ENCODE measurements at regions not wholly inside any gene's neighbourhood (a gene's known extent, or its start where the extent isn't known, plus 50 kb on each side); places are given as distances from the start of the nearest gene placed in this dataset.
A peak's percentile ranks its signal among the peaks of the same experiment; 100 is the strongest.
"Not testable (repeated sequence)": the region's sequence is repeated elsewhere in the genome, so short reads cannot be mapped to it uniquely, and the experiment has no call there.

DNA sequence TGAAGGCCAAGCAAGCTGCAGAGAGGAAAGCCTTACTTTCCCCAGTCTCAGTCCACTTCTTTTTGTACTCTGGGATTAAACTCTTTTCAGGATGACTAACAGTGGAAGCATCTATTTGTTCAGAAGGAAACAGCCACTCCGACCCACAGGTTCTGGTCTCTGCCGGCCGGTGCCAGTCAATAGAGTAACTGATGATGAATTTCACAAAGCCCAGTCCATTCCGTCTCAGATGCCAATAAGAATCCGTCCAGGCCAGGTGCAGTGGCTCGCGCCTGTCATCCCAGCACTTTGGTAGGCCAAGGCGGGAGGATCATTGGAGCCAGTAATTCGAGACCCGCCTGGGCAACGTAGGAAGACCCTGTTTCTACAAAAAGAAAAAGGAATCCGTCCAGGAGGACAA is 58.5 kb upstream of the HELT start:
- H3K27ac ChIP-seq: peak overlapping the region in 2 of 3 donors; percentile 13 to 71
- WGBS (ENCODE audit: insufficient coverage, low coverage, low lambda C conversion rate, missing lambda C conversion rate): 86% methylated on average over 12 of the region's 12 CpGs
- H3K27me3 ChIP-seq: no peaks in the 10 kb centered on the region
- peaks cover 0 to 24% (median 7%) of the 10 kb centered on the region in 4 donors for H3K4me1 ChIP-seq
- peak in 1 of 3 donors; percentile 36 for DNase-seq
- TF ChIP-seq POLR2A (IDR thresholded peaks at IDR 0.05): no peak
- TF ChIP-seq, protein P1, sequence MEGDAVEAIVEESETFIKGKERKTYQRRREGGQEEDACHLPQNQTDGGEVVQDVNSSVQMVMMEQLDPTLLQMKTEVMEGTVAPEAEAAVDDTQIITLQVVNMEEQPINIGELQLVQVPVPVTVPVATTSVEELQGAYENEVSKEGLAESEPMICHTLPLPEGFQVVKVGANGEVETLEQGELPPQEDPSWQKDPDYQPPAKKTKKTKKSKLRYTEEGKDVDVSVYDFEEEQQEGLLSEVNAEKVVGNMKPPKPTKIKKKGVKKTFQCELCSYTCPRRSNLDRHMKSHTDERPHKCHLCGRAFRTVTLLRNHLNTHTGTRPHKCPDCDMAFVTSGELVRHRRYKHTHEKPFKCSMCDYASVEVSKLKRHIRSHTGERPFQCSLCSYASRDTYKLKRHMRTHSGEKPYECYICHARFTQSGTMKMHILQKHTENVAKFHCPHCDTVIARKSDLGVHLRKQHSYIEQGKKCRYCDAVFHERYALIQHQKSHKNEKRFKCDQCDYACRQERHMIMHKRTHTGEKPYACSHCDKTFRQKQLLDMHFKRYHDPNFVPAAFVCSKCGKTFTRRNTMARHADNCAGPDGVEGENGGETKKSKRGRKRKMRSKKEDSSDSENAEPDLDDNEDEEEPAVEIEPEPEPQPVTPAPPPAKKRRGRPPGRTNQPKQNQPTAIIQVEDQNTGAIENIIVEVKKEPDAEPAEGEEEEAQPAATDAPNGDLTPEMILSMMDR (IDR thresholded peaks at IDR 0.05): no peak
- intact Hi-C loops (cut with DNase I): no loop called here
- peak in 1 of 4 donors; percentile 15 for ATAC-seq
- no peaks in the 10 kb centered on the region for H3K36me3 ChIP-seq
- no peaks in the 10 kb centered on the region for H3K9me3 ChIP-seq
- no peak overlapping the region for H3K4me3 ChIP-seq

DNA sequence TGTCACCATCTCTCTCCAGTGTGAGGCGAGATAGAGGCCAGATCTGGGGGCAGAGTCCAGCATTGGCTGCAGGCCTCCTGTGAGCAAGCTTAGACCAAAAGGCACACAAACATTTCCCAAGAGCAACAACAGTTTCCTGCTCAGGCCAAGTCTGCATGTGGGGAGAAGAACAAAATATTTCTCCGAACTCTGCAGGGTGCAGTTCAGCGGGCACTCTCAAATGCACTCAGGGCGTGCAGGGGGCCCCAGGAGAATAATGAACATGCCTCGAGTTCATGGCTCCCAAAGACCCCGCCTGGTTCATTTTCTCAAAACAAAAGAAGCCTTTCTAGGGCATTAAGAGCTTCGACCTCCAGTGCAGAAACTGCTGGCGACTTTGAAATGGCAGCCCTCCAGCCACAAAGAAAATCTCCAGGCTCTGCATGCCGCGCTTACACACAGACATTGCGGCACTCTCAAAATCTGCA is 57.8 kb upstream of the HELT start:
- TF ChIP-seq POLR2A (IDR thresholded peaks at IDR 0.05): no peak
- TF ChIP-seq, protein P1 (IDR thresholded peaks at IDR 0.05): peak in 1 of 4 donors; percentile 17
- H3K36me3 ChIP-seq: no peaks in the 10 kb centered on the region
- intact Hi-C loops (cut with DNase I): no loop called here
- DNase-seq (peak; percentile 63 to 87 (median 86)), ATAC-seq (peak; percentile 95 to 97 (median 96))
- WGBS (ENCODE audit: insufficient coverage, low coverage, low lambda C conversion rate, missing lambda C conversion rate): 38% methylated on average over 8 of the region's 11 CpGs
- peak overlapping the region in 2 of 3 donors; percentile 55 to 71 for H3K27ac ChIP-seq
- H3K27me3 ChIP-seq: no peaks in the 10 kb centered on the region
- no peak overlapping the region for H3K4me3 ChIP-seq
- H3K9me3 ChIP-seq: no peaks in the 10 kb centered on the region
- H3K4me1 ChIP-seq: peaks cover 0 to 24% (median 7%) of the 10 kb centered on the region in 4 donors

DNA sequence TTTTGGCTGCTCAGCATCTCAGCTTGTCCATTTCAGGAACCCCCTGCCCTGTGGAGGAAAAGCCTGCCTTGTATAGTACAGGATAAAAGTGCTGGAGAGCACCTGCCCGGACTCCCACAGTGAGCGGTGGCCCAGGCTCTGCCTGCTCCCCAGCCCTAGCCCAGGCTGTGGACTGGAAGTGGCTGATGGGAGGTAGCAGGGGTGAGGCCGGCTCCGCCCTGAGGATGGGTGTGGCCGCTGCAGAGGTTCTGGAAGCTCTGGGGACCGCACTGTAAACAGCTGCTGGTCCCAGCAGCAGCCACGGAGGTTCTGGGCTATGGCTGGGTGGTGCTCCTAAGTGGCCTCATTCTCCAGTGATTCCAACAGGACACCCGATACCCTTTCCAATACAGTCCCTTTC is 56.6 kb upstream of the HELT start:
- TF ChIP-seq, protein P1 (IDR thresholded peaks at IDR 0.05): no peak
- TF ChIP-seq POLR2A (IDR thresholded peaks at IDR 0.05): no peak
- DNase-seq: peak in 1 of 3 donors; percentile 39
- H3K27ac ChIP-seq: peak overlapping the region in 1 of 3 donors; percentile 71
- peak in 2 of 4 donors; percentile 10 to 26 for ATAC-seq
- H3K4me3 ChIP-seq: no peak overlapping the region
- 92% methylated on average over 5 of the region's 8 CpGs for WGBS (ENCODE audit: insufficient coverage, low coverage, low lambda C conversion rate, missing lambda C conversion rate)
- peaks cover 0 to 24% (median 7%) of the 10 kb centered on the region in 4 donors for H3K4me1 ChIP-seq
- no peaks in the 10 kb centered on the region for H3K27me3 ChIP-seq
- H3K9me3 ChIP-seq: no peaks in the 10 kb centered on the region
- intact Hi-C loops (cut with DNase I): no loop called here
- H3K36me3 ChIP-seq: no peaks in the 10 kb centered on the region

DNA sequence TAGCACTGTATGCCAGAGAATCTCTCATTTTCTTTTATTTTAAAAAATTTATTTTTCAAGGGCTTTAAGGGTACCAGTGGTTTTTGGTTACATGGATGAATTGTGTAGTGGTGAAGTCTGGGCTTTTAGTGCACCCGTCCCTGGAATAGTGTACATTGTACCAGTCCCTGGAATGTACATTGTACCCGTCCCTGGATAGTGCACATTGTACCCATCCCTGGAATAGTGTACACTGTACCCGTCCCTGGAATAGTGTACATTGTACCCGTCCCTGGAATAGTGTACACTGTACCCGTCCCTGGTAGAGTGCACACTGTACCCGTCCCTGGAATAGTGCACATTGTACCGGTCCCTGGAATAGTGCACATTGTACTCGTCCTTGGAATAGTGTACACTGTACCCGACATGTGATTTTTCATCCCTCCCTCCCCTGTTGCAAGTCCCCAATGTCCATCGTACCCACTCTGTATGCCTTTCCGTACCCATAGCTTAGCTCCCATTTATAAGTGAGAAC is 56.1 kb upstream of the HELT start:
- ATAC-seq (peak in 1 of 4 donors; percentile 57), DNase-seq (peak in 1 of 3 donors; percentile 38)
- no peak overlapping the region for H3K27ac ChIP-seq
- 37% methylated on average over 9 of the region's 11 CpGs for WGBS (ENCODE audit: insufficient coverage, low coverage, low lambda C conversion rate, missing lambda C conversion rate)
- no peak overlapping the region for H3K4me3 ChIP-seq
- no peaks in the 10 kb centered on the region for H3K27me3 ChIP-seq
- no peaks in the 10 kb centered on the region for H3K36me3 ChIP-seq
- intact Hi-C loops (cut with DNase I): no loop called here
- H3K9me3 ChIP-seq: no peaks in the 10 kb centered on the region
- TF ChIP-seq POLR2A (IDR thresholded peaks at IDR 0.05): no peak
- TF ChIP-seq, protein P1 (IDR thresholded peaks at IDR 0.05): no peak
- H3K4me1 ChIP-seq: peaks cover 0 to 24% (median 7%) of the 10 kb centered on the region in 4 donors

DNA sequence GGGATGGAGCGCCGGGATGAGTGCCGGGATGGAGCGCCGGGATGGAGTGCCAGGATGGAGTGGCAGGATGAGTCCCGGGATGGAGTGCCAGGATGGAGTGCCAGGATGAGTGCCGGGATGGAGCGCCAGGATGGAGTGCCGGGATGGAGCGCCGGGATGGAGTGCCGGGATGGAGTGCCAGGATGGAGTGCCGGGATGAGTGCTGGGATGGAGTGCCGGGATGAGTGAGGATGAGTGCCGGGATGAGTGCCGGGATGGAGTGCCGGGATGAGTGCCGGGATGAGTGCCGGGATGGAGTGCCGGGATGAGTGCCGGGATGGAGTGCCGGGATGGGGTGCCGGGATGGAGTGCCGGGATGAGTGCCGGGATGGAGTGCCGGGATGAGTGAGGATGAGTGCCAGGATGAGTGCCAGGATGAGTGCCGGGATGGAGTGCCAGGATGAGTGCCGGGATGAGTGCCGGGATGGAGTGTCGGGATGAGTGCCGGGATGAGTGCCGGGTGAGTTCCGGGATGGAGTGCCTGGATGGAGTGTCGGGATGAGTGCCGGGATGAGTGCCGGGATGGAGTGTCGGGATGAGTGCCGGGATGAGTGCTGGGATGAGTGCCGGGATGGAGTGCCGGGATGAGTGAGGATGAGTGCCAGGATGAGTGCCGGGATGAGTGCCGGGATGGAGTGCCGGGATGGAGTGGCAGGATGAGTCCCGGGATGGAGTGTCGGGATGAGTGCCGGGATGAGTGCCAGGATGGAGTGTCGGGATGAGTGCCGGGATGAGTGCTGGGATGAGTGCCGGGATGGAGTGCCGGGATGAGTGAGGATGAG is 52.9 kb upstream of the HELT start:
- 87% methylated on average over 23 of the region's 50 CpGs for WGBS (ENCODE audit: insufficient coverage, low coverage, low lambda C conversion rate, missing lambda C conversion rate)
- H3K27ac ChIP-seq; intact Hi-C loops (cut with DNase I); DNase-seq; H3K9me3 ChIP-seq; H3K27me3 ChIP-seq; ATAC-seq; H3K36me3 ChIP-seq; H3K4me3 ChIP-seq: not testable (repeated sequence)
- peaks cover 0 to 26% (median 5%) of the 10 kb centered on the region in 4 donors for H3K4me1 ChIP-seq

DNA sequence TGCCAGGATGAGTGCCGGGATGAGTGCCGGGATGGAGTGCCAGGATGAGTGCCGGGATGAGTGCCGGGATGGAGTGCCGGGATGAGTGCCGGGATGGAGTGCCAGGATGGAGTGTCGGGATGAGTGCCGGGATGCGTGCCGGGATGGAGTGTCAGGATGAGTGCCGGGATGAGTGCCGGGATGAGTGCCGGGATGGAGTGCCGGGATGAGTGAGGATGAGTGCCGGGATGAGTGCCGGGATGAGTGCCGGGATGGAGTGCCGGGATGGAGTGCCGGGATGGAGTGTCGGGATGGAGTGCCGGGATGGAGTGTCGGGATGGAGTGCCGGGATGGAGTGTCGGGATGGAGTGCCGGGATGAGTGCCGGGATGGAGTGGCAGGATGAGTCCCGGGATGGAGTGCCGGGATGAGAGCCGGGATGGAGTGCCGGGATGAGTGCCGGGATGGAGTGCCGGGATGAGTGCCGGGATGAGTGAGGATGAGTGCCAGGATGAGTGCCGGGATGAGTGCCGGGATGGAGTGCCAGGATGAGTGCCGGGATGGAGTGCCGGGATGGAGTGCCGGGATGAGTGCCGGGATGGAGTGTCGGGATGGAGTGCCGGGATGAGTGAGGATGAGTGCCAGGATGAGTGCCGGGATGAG is 52.1 kb upstream of the HELT start:
- H3K4me1 ChIP-seq: peaks cover 0 to 19% (median 1%) of the 10 kb centered on the region in 4 donors
- intact Hi-C loops (cut with DNase I); H3K27me3 ChIP-seq; H3K36me3 ChIP-seq; H3K27ac ChIP-seq; H3K4me3 ChIP-seq; ATAC-seq; DNase-seq; H3K9me3 ChIP-seq: not testable (repeated sequence)
- WGBS (ENCODE audit: insufficient coverage, low coverage, low lambda C conversion rate, missing lambda C conversion rate): 93% methylated on average over 26 of the region's 42 CpGs

DNA sequence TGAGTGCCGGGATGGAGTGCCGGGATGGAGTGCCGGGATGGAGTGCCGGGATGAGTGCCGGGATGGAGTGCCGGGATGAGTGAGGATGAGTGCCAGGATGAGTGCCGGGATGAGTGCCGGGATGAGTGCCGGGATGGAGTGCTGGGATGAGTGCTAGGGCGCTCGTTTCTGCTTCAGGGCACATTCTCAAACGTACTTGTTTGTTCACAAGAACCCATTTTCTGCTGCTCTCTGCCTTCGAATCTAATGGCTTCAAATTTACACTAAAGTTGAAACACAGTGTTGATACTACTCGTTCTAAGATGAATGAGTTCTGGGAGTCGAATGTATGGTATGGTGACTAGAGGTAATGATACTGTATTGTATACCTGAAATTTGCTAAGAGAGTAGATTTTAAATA is 50.6 kb upstream of the HELT start:
- WGBS (ENCODE audit: insufficient coverage, low coverage, low lambda C conversion rate, missing lambda C conversion rate): 89% methylated on average over 15 of the region's 15 CpGs
- H3K4me3 ChIP-seq; H3K36me3 ChIP-seq; ATAC-seq; H3K27me3 ChIP-seq; H3K4me1 ChIP-seq; H3K27ac ChIP-seq; DNase-seq; H3K9me3 ChIP-seq; intact Hi-C loops (cut with DNase I): not testable (repeated sequence)
